Pulmonary artery endothelial cell (primary cell): ENCODE measurements at regions not wholly inside any gene's neighbourhood (a gene's known extent, or its start where the extent isn't known, plus 50 kb on each side); places are given as distances from the start of the nearest gene placed in this dataset.
A peak's percentile ranks its signal among the peaks of the same experiment; 100 is the strongest.

Source experiments
- DNase-seq: peaks from one replicate; pipeline ENCODE4 v3.0.0-alpha.2; 2011; ENCODE audit warnings: low read depth, low spot score

GRCh38 chr12:11568155-11568761 lies 81.2 kb upstream of the ETV6 start:
- DNase-seq: no peak

- DNase-seq: no peak
Measured at GRCh38 chr12:11568762-11569478, 80.6 kb upstream of the ETV6 start.

GRCh38 chr12:11569716-11570115 lies 79.8 kb upstream of the ETV6 start:
- no peak for DNase-seq

- DNase-seq: no peak
Measured at GRCh38 chr12:11573880-11574279, 75.6 kb upstream of the ETV6 start.

- DNase-seq: no peak
Measured at GRCh38 chr12:11576104-11576503, 73.4 kb upstream of the ETV6 start.

GRCh38 chr12:11577658-11578260 lies 71.7 kb upstream of the ETV6 start:
- DNase-seq: no peak

- DNase-seq: no peak
Measured at GRCh38 chr12:11578461-11578993, 70.9 kb upstream of the ETV6 start.

GRCh38 chr12:11580125-11580751 lies 69.2 kb upstream of the ETV6 start:
- DNase-seq: peak; percentile 5

GRCh38 chr12:11581179-11581755 lies 68.2 kb upstream of the ETV6 start:
- peak; percentile 32 for DNase-seq

GRCh38 chr12:11584221-11584855 lies 65.1 kb upstream of the ETV6 start:
- no peak for DNase-seq

- no peak for DNase-seq
Measured at GRCh38 chr12:11592484-11592883, 57.0 kb upstream of the ETV6 start.

GRCh38 chr12:11593013-11593412 lies 56.5 kb upstream of the ETV6 start:
- no peak for DNase-seq

- DNase-seq: no peak
Measured at GRCh38 chr12:11595080-11595479, 54.4 kb upstream of the ETV6 start.

- no peak for DNase-seq
Measured at GRCh38 chr12:11596141-11596540, 53.3 kb upstream of the ETV6 start.

GRCh38 chr12:11598900-11599299 lies 50.6 kb upstream of the ETV6 start:
- DNase-seq: no peak
